Kidney glomerular epithelial cell (primary cell): ENCODE measurements at regions not wholly inside any gene's neighbourhood (a gene's known extent, or its start where the extent isn't known, plus 50 kb on each side); places are given as distances from the start of the nearest gene placed in this dataset.
"Not testable (repeated sequence)": the region's sequence is repeated elsewhere in the genome, so short reads cannot be mapped to it uniquely, and the experiment has no call there.

Source experiments
- DNase-seq: peaks from one replicate; lab custom pipeline; 2025; lab: John Stamatoyannopoulos, UW

GRCh38 chr3:180420016-180420415 is 181.9 kb upstream of the TTC14 start:
- no peak for DNase-seq

DNA sequence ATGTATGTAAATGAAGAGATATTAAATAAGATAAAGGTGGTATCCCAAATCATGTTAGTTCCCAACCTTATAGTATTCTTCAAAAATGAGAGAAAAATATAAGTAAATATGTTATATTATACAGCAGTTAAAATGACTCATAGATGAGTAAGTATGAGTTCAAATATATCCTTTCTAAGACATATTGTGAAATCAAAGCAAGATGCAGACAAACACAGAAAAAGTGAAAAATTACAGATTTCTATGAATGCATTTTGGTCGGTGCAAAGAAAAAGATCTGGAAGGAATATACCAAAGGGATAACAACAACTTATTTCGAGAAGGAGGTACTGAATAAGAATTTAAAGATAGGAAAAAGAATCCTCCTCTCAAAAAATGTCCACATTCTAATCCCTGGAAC is 181.2 kb upstream of the TTC14 start:
- no peak for DNase-seq

- no peak for DNase-seq
Measured at GRCh38 chr3:180421221-180421620, 180.7 kb upstream of the TTC14 start.

DNA sequence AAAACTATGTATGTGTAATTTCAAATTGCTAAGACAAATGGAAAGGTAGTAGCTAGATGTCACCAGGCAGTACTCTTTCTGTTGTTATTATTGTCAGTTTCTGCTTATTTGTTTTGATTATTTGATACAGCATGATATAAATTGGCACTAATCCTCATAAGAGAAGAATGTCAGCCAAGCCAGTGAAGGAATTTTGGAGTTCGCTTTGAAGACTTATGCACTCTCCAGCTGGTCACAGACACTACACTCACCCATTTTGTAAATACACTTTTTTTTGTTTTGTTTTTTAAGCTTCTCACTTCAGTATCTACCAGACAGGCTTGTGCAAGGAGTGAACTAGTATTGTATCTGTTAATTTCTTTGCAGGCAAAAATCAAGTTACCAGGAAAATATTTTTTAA is 180.2 kb upstream of the TTC14 start:
- no peak for DNase-seq

- DNase-seq = not testable (repeated sequence)
Measured at GRCh38 chr3:180424305-180424704, 177.7 kb upstream of the TTC14 start.

DNA sequence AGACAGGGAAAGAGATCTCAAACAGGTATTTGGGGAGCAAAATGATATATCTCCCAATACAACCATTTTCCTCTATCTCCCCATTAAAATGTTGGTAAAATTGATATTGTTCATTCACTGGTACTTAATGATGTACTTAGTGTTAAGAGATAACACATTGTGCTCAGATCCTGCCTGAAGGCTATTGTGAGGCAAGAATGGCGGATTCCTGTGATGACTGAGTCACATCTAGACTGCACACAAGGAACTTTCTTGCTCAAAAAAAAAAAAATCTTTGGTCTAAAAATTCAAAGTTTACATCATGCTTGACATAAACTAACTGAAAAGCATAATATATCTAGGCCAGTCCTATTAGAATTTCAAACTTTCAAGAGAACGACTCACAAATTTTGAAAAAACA is 171.1 kb upstream of the TTC14 start:
- no peak for DNase-seq

- peak; percentile 29 for DNase-seq
Measured at GRCh38 chr3:180433152-180433551, 168.8 kb upstream of the TTC14 start.

- DNase-seq = no peak
Measured at GRCh38 chr3:180447136-180447535, 154.8 kb upstream of the TTC14 start.

- DNase-seq = not testable (repeated sequence)
Measured at GRCh38 chr3:180448407-180448806, 153.6 kb upstream of the TTC14 start.

DNA sequence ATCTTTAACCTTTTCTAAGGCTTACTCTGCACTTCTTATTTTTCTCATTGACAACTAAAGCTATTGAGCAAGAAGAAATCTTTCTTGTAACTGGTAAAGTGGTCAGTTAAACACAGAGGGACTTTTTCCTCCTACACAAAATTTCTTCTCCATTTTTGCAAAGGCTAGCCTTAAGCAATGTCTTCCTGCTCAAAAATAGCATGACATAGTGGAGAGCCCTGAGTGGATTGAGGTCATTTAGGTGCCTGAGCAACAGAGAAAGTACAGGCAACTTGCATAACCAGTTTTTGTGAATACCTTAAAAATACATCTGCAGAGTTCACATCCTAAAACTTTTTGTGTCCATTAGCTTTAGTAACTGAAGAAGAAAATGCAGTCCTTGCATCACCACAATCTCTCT is 144.7 kb upstream of the TTC14 start:
- DNase-seq = no peak

DNA sequence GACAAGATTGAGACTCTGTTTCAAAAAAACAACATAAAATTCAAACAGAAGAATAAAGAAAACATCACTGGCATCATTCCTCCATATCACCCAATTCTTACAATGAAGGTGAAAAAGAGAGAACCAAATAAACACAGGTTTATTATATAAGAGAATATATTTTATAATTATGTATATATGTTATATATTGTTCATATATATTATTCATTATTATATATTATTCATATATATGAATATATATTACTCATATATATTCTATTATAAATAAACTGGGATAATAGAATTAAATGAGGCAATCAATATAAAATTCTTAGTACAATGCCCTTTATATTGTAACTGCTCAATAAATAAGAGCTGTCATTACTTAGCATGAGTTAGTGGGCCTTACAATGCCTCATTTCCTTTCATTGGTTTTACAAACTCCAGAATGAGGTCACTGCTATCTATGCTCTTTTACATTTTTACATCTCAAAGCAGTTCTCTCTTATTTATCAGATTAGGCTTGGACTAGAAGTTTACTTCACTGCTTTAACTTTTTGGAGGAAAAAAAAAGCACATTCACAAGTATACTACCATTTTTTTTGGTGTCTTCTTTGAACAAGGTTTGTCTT is 135.5 kb upstream of the TTC14 start:
- no peak for DNase-seq

DNA sequence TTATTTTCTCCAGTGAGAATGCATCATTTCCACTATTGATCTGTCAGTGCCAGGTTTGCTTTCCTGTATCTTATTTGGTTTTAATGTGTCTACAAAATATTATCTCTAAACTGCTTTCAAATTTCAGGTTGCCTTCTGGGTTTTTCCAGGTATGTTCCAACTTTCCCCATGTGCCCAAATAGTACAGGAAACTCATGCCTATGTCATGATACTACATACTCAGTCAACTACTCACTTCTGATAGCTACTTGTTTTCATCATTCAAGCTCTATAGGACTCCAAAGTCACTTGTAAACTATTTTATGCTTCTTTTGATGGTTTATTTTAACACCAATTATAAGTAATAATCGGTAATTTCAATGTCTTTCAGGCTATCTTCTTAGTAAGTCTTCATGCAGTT is 134.8 kb upstream of the TTC14 start:
- DNase-seq = no peak

DNA sequence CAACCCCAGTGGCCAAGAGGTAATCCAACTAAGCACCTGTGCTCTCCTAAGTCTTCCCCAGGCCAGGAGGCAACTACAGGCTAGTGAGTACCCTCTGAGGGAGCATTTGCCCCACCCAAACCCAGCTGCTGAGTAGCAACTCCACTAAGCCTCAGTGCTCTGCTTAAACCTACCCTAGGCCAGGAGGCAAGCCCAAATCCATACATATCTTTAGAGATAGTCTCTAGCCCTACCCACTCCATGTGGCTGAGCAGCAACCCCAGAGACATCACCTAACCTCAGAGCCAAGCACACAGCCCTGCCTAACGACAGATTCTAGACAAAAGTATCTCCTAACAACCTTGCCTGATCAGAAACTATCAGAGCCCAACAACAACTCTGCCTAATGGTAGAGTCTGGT is 132.8 kb upstream of the TTC14 start:
- no peak for DNase-seq

- DNase-seq = no peak
Measured at GRCh38 chr3:180478695-180479094, 123.3 kb upstream of the TTC14 start.

GRCh38 chr3:180492047-180492446 is 109.9 kb upstream of the TTC14 start:
- no peak for DNase-seq

DNA sequence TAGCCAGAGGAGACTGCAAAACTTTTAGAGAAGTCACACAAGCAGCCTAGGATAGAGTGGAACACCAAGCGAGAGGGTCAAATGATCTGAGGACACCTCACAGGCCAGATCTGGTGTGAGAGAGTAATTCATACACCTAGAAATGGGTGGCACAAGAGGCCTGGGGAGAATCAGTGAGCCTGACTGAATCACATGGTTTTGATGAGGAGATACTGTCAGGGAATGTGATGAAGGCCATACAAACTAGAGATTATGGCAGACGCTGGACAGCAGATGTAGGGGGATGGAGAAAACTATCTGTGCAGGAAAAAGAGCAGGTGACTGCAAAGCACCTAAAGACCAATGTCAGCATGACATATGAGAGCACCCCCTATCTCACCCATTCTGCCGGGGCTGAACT is 105.0 kb upstream of the TTC14 start:
- no peak for DNase-seq

- no peak for DNase-seq
Measured at GRCh38 chr3:180516368-180516767, 85.6 kb upstream of the TTC14 start.

DNA sequence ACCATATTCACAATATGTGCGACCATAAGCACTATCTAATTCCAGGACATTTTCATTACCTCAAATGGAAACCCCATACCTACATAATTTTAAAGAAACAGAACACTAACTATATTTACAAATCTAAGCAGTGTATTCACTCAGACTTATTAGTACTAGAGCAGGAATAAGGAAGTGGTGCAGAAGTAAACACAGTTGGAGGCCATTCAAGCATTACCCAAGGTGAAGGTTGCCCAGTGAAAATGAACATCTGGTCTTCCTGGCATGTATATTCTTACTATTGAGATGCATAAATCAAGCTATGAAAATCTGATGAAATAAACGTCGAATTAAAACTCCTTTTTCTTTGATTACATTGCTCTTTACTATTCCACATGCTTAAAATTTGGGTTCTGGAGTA is 78.9 kb upstream of the TTC14 start:
- DNase-seq = no peak

- DNase-seq = no peak
Measured at GRCh38 chr3:180528843-180529242, 73.1 kb upstream of the TTC14 start.

DNA sequence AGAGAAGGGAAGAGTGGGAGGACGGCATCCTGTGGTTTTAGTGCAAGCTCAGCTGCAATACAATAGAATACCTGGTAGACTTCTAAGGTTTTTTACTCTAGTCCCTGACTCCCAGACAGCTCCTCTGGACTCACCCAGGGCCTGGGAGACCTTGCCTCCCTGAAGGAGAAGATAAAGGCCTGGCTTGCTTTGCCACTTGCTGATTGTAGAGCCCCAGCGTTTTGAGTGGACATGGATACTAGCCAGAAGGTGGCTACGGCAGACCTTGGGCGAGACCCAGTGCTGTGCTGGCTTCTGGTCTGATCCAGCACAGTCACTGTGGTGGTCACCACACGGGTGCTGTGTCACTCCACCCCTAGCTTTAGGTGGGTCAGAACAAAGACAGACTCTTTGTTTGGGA is 72.2 kb upstream of the TTC14 start:
- DNase-seq = no peak

DNA sequence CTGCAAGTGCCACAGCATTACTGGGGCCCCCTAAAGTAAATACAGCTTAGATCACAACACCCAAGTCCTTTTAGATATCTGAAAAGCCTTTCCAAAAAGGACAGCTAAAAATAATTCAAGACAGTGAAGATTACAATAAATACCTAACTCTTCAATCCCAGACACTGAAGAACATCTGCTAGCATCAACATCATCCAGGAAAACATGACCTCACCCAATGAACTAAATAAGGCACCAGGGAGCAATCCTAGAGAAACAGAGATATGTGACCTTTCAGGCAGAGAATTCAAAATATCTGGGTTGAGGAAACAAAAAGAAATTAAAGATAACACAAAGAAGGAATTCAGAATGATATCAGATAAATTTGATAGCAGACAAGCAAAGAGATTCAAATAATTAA is 71.7 kb upstream of the TTC14 start:
- DNase-seq = no peak

- no peak for DNase-seq
Measured at GRCh38 chr3:180531303-180532278, 70.4 kb upstream of the TTC14 start.

DNA sequence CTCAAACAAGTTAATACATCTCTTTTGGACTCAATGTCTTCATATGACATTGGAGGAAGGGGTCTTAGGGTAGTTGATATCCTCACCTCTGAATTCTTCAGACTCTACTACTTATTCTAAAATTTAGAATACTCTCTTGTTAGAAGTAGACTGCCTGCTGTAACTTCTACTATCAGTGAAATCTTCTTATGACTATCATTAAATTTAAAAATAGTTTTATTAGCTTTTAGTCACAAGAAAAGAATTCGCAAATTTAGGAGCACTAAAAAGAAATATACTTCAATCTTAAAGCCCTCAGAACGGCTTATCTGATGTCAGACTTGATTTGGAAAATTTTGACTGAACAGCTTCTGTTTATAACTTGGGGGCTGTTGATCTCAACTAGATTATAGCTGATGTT is 67.1 kb upstream of the TTC14 start:
- DNase-seq = no peak

GRCh38 chr3:180538493-180538892 is 63.5 kb upstream of the TTC14 start:
- no peak for DNase-seq
